ENCODE measurements at regions not wholly inside any gene's neighbourhood (a gene's known extent, or its start where the extent isn't known, plus 50 kb on each side); places are given as distances from the start of the nearest gene placed in this dataset.
"Not testable (repeated sequence)": the region's sequence is repeated elsewhere in the genome, so short reads cannot be mapped to it uniquely, and the experiment has no call there.

DNA sequence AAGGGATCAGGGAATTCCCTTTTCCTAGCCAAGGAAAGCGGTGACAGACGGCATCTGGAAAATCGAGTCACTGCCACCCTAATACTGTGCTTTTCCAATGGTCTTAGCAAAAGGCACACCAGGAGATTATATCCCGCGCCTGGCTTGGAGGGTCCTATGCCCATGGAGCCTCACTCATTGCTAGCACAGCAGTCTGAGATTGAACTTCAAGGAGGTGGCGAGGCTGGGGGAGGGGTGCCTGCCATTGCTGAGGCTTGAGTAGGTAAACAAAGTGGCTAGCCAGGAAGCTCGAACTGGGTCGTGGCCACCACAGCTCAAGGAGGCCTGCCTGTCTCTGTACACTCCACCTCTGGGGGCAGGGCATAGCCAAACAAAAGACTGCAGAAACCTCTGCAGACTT, 556.5 kb upstream of the IZUMO3 start:
- TF ChIP-seq, protein P1, sequence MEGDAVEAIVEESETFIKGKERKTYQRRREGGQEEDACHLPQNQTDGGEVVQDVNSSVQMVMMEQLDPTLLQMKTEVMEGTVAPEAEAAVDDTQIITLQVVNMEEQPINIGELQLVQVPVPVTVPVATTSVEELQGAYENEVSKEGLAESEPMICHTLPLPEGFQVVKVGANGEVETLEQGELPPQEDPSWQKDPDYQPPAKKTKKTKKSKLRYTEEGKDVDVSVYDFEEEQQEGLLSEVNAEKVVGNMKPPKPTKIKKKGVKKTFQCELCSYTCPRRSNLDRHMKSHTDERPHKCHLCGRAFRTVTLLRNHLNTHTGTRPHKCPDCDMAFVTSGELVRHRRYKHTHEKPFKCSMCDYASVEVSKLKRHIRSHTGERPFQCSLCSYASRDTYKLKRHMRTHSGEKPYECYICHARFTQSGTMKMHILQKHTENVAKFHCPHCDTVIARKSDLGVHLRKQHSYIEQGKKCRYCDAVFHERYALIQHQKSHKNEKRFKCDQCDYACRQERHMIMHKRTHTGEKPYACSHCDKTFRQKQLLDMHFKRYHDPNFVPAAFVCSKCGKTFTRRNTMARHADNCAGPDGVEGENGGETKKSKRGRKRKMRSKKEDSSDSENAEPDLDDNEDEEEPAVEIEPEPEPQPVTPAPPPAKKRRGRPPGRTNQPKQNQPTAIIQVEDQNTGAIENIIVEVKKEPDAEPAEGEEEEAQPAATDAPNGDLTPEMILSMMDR (IDR thresholded peaks at IDR 0.05): not testable (repeated sequence)
- TF ChIP-seq POLR2A (IDR thresholded peaks at IDR 0.05): not testable (repeated sequence)

Measured in Peyer's patch (tissue), 4 donors.